ENCODE measurements at regions not wholly inside any gene's neighbourhood (a gene's known extent, or its start where the extent isn't known, plus 50 kb on each side); places are given as distances from the start of the nearest gene placed in this dataset.

GRCh38 chr16:35344012-35344762 is 1884.8 kb downstream of the TP53TG3F start:
- Histone ChIP-seq H3K4me1 (no peaks in the 10 kb centered on the region), H3K36me3 (no peaks in the 10 kb centered on the region), H3K27me3 (no peaks in the 10 kb centered on the region), H3K4me3 (no peak overlapping the region), H3K27ac (no peak overlapping the region), H3K9me3 (no peaks in the 10 kb centered on the region)
- intact Hi-C loops (cut with DNase I; ENCODE audit: low total_unique reads) (no loop called here), in situ Hi-C loops (cut with MboI; ENCODE audit: low sequenced_read_pairs in 4 of 4) (no loop called here)
- ATAC-seq (no peak), DNase-seq (no peak)
- no peak for TF ChIP-seq POLR2A (IDR thresholded peaks at IDR 0.05)
- no peak for TF ChIP-seq CTCF (IDR thresholded peaks at IDR 0.05 in 4 of 5, conservative IDR thresholded peaks at IDR 0.05 in 1 of 5)

GRCh38 chr16:35352431-35352830 is 1893.0 kb downstream of the TP53TG3F start:
- Histone ChIP-seq H3K36me3 (no peaks in the 10 kb centered on the region), H3K4me1 (no peaks in the 10 kb centered on the region), H3K27ac (no peak overlapping the region), H3K4me3 (no peak overlapping the region), H3K9me3 (no peaks in the 10 kb centered on the region), H3K27me3 (no peaks in the 10 kb centered on the region)
- no peak for TF ChIP-seq CTCF (IDR thresholded peaks at IDR 0.05 in 4 of 5, conservative IDR thresholded peaks at IDR 0.05 in 1 of 5)
- no peak for TF ChIP-seq POLR2A (IDR thresholded peaks at IDR 0.05)
- intact Hi-C loops (cut with DNase I; ENCODE audit: low total_unique reads): no loop called here
- ATAC-seq (no peak), DNase-seq (no peak)
- in situ Hi-C loops (cut with MboI; ENCODE audit: low sequenced_read_pairs in 4 of 4): no loop called here

- no peak overlapping the region for H3K4me3 ChIP-seq
- no peak for TF ChIP-seq CTCF (IDR thresholded peaks at IDR 0.05 in 4 of 5, conservative IDR thresholded peaks at IDR 0.05 in 1 of 5)
- TF ChIP-seq POLR2A (IDR thresholded peaks at IDR 0.05): no peak
- H3K27ac ChIP-seq: peak overlapping the region in 1 of 4 donors; percentile 51
- H3K4me1 ChIP-seq: no peaks in the 10 kb centered on the region
- peak in 1 of 2 donors; percentile 58 for ATAC-seq
- H3K9me3 ChIP-seq: no peaks in the 10 kb centered on the region
- no peaks in the 10 kb centered on the region for H3K36me3 ChIP-seq
- DNase-seq: peak in 1 of 2 donors; percentile 27
- intact Hi-C loops (cut with DNase I; ENCODE audit: low total_unique reads): no loop called here
- H3K27me3 ChIP-seq: no peaks in the 10 kb centered on the region
- in situ Hi-C loops (cut with MboI; ENCODE audit: low sequenced_read_pairs in 4 of 4): no loop called here
These were observed 1904.1 kb downstream of the TP53TG3F start for GRCh38 chr16:35363510-35363909.

- peak in 1 of 2 donors; percentile 59 for DNase-seq
- H3K9me3 ChIP-seq: no peaks in the 10 kb centered on the region
- intact Hi-C loops (cut with DNase I; ENCODE audit: low total_unique reads) (no loop called here), in situ Hi-C loops (cut with MboI; ENCODE audit: low sequenced_read_pairs in 4 of 4) (no loop called here)
- TF ChIP-seq CTCF (IDR thresholded peaks at IDR 0.05 in 4 of 5, conservative IDR thresholded peaks at IDR 0.05 in 1 of 5): no peak
- peak; percentile 31 to 63 for ATAC-seq
- no peaks in the 10 kb centered on the region for H3K36me3 ChIP-seq
- H3K27me3 ChIP-seq: no peaks in the 10 kb centered on the region
- no peak overlapping the region for H3K4me3 ChIP-seq
- H3K27ac ChIP-seq: peak overlapping the region in 1 of 4 donors; percentile 51
- no peaks in the 10 kb centered on the region for H3K4me1 ChIP-seq
These were observed 1904.9 kb downstream of the TP53TG3F start for GRCh38 chr16:35364263-35364662.

- Histone ChIP-seq H3K4me3 (no peak overlapping the region), H3K9me3 (no peaks in the 10 kb centered on the region), H3K4me1 (no peaks in the 10 kb centered on the region), H3K27me3 (no peaks in the 10 kb centered on the region), H3K36me3 (no peaks in the 10 kb centered on the region), H3K27ac (peak overlapping the region in 1 of 4 donors; percentile 43)
- DNase-seq: peak in 1 of 2 donors; percentile 37
- ATAC-seq: no peak
- TF ChIP-seq CTCF (IDR thresholded peaks at IDR 0.05 in 4 of 5, conservative IDR thresholded peaks at IDR 0.05 in 1 of 5) (no peak), POLR2A (IDR thresholded peaks at IDR 0.05) (no peak)
- in situ Hi-C loops (cut with MboI; ENCODE audit: low sequenced_read_pairs in 4 of 4) (no loop called here), intact Hi-C loops (cut with DNase I; ENCODE audit: low total_unique reads) (no loop called here)
These were observed 1906.3 kb downstream of the TP53TG3F start for GRCh38 chr16:35365675-35366074.

Measured in gastrocnemius medialis (tissue), 4 donors.